GM12878 (cell line): ENCODE measurements at regions not wholly inside any gene's neighbourhood (a gene's known extent, or its start where the extent isn't known, plus 50 kb on each side); places are given as distances from the start of the nearest gene placed in this dataset.

Experiments
- ATAC-seq: fragments of 200-7000 bp; cut with Tn5 transposase; 3 replicates; pipeline ENCODE4 v1.9.1; 2020; ENCODE audit warnings: mild to moderate bottlenecking, moderate library complexity
- BruUV-seq: library from RNA; stranded (reverse); fragments of 400-500 nt; replicated peaks from 2 replicates; lab custom pipeline; 2021; lab: Mats Ljungman, UMichigan
- CTCF ChIA-PET: fragments of 300-600 bp; sonication (Branson Sonifier 250); formaldehyde crosslinking; extraction: SDS; loops from one replicate; lab custom pipeline; 2021; ENCODE audit warnings: inconsistent platforms; lab: Yijun Ruan, JAX
- POLR2A ChIA-PET: fragments of 350-600 bp; formaldehyde crosslinking; extraction: SDS; loops from one replicate; lab custom pipeline; 2021; ENCODE audit warnings: inconsistent platforms; lab: Charles Lee
- RAD21 ChIA-PET: fragments of 300-600 bp; sonication (Branson Sonifier 250); formaldehyde crosslinking; loops from one replicate; lab custom pipeline; 2023; ENCODE audit warnings: antibody characterized with exemption; ENCODE audit not compliant: unreplicated experiment; lab: Charles Lee
- SMC1A ChIA-PET: fragments of 300-600 bp; sonication (Branson Sonifier 250); formaldehyde crosslinking; loops from one replicate; lab custom pipeline; 2023; ENCODE audit not compliant: unreplicated experiment, uncharacterized antibody; lab: Charles Lee
- DNase-seq: peaks from one replicate; pipeline ENCODE4 v3.0.0-alpha.2; 2011; ENCODE audit warnings: low read depth, low spot score
- FAIRE-seq: peaks from 3 replicates; lab custom pipeline; 2011; peaks lifted over from hg19 to GRCh38; lab: Jason Lieb, UNC
- H2AFZ ChIP-seq: 2 replicates; pipeline ENCODE4 v1.6.0; 2011; ENCODE audit warnings: low read depth, low read length, control low read depth; ENCODE audit not compliant: control insufficient read depth
- H3K27ac ChIP-seq: 2 replicates; pipeline ENCODE4 v1.5.1; 2011; ENCODE audit warnings: control low read depth; ENCODE audit not compliant: control insufficient read depth, insufficient read depth
- H3K27me3 ChIP-seq, 2 experiments: replicated peaks in 1 of 2; 2 replicates each; pipeline versions ENCODE4 v1.6.0 to v1.6.1; 2011; ENCODE audit warnings: low read length in 1 of 2; ENCODE audit not compliant: control insufficient read depth in 2 of 2, insufficient read depth in 2 of 2
- H3K36me3 ChIP-seq, 2 experiments: 2 replicates each; pipeline ENCODE4 v1.5.1; 2011; ENCODE audit warnings: low read length in 1 of 2; ENCODE audit not compliant: control insufficient read depth in 2 of 2, insufficient read depth in 2 of 2
- H3K4me1 ChIP-seq: 2 replicates; pipeline ENCODE4 v1.6.1; 2011; ENCODE audit warnings: mild to moderate bottlenecking, low read length, moderate library complexity, mixed read lengths; ENCODE audit not compliant: control insufficient read depth, insufficient read depth
- H3K4me2 ChIP-seq: 2 replicates; pipeline ENCODE4 v1.6.0; 2011; ENCODE audit warnings: control low read depth; ENCODE audit not compliant: control insufficient read depth, insufficient read depth
- H3K4me3 ChIP-seq: fragments of 200-600 bp; sonication (generic); 2 replicates; pipeline ENCODE4 v1.5.1; 2016
- H3K79me2 ChIP-seq: 2 replicates; pipeline ENCODE4 v1.6.0; 2011; ENCODE audit warnings: low read length; ENCODE audit not compliant: control insufficient read depth, insufficient read depth
- H3K9ac ChIP-seq: 2 replicates; pipeline ENCODE4 v1.8.0; 2011; ENCODE audit warnings: low read length, control low read depth, mixed read lengths; ENCODE audit not compliant: control insufficient read depth, insufficient read depth
- H3K9me3 ChIP-seq: replicated peaks from 3 replicates; pipeline ENCODE4 v1.5.1; 2011; ENCODE audit warnings: mild to moderate bottlenecking, low read length; ENCODE audit not compliant: control insufficient read depth, insufficient read depth
- H4K20me1 ChIP-seq: 2 replicates; pipeline ENCODE4 v1.6.0; 2011; ENCODE audit not compliant: control insufficient read depth, insufficient read depth
- BCL11A ChIP-seq: IDR thresholded peaks from 2 replicates; pipeline ENCODE4 v1.6.1; 2011; ENCODE audit warnings: low read depth, low read length
- CBX5 ChIP-seq: sonication (generic); IDR thresholded peaks from 2 replicates; pipeline ENCODE4 v1.6.1; 2016; ENCODE audit warnings: low read depth, moderate library complexity, mild to moderate bottlenecking, inconsistent platforms
- NRF1 ChIP-seq: conservative IDR thresholded peaks from 2 replicates; pipeline ENCODE4 v1.6.1; 2011; ENCODE audit warnings: mild to moderate bottlenecking, low read depth, low read length, improper control_type of control experiment
- SUPT20H ChIP-seq: IDR thresholded peaks from 2 replicates; pipeline ENCODE4 v1.6.1; 2011; ENCODE audit warnings: low read depth, mild to moderate bottlenecking, low read length, moderate library complexity, borderline replicate concordance; ENCODE audit not compliant: control insufficient read depth
- in situ Hi-C: fragments of 300-500 bp; cut with MboI; formaldehyde crosslinking; loops from 9 replicates; pipeline ENCODE4 v1.14.3; 2018; ENCODE audit warnings: mixed read lengths
- intact Hi-C: fragments of 100-400 bp; cut with micrococcal nuclease; formaldehyde crosslinking; loops from one replicate; pipeline ENCODE4 v1.14.2; 2022; ENCODE audit not compliant: unreplicated experiment
- TF ChIP-seq, protein P1 (sequence below): fragments of 450-650 bp; IDR thresholded peaks from 2 replicates; pipeline ENCODE4 v1.6.1; 2017; ENCODE audit warnings: antibody characterized with exemption, mild to moderate bottlenecking, moderate library complexity
- TF ChIP-seq, protein P2 (sequence below): fragments of 450-650 bp; IDR thresholded peaks from 2 replicates; pipeline ENCODE4 v1.6.1; 2016; ENCODE audit warnings: mild to moderate bottlenecking

DNA sequence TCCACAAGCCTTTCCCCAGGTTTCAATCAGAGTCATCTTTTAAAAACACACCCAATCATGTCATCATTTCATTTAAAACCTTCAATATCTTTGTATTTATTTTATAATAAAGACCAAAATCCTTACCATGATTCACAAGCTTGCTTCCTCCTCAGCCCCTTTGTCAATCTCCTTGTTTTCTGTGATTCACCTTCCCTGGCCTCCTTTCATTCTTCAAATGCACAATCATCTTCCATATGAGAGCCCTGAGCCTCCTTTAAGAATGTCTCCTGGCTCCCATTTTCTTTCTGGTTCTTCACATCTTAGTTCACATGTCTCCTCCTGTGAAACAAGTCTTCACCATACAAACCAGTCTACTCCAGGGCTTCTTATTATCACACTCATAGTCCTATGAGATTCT is 904.0 kb downstream of the SORCS3 start:
- Histone ChIP-seq H3K4me3 (no peak overlapping the region), H3K27me3 (no peaks in the 10 kb centered on the region), H3K79me2 (no peaks in the 10 kb centered on the region), H3K9me3 (no peaks in the 10 kb centered on the region), H2AFZ (no peak overlapping the region), H3K4me1 (no peaks in the 10 kb centered on the region), H3K9ac (no peak overlapping the region), H4K20me1 (no peaks in the 10 kb centered on the region), H3K27ac (no peak overlapping the region), H3K36me3 (no peaks in the 10 kb centered on the region), H3K4me2 (no peak overlapping the region)
- ChIA-PET POLR2A (no interaction called here), CTCF (no interaction called here), RAD21 (no interaction called here), SMC1A (no interaction called here)
- FAIRE-seq (no peak), ATAC-seq (no peak), DNase-seq (no peak)
- TF ChIP-seq NRF1: no peak
- TF ChIP-seq, protein P1, sequence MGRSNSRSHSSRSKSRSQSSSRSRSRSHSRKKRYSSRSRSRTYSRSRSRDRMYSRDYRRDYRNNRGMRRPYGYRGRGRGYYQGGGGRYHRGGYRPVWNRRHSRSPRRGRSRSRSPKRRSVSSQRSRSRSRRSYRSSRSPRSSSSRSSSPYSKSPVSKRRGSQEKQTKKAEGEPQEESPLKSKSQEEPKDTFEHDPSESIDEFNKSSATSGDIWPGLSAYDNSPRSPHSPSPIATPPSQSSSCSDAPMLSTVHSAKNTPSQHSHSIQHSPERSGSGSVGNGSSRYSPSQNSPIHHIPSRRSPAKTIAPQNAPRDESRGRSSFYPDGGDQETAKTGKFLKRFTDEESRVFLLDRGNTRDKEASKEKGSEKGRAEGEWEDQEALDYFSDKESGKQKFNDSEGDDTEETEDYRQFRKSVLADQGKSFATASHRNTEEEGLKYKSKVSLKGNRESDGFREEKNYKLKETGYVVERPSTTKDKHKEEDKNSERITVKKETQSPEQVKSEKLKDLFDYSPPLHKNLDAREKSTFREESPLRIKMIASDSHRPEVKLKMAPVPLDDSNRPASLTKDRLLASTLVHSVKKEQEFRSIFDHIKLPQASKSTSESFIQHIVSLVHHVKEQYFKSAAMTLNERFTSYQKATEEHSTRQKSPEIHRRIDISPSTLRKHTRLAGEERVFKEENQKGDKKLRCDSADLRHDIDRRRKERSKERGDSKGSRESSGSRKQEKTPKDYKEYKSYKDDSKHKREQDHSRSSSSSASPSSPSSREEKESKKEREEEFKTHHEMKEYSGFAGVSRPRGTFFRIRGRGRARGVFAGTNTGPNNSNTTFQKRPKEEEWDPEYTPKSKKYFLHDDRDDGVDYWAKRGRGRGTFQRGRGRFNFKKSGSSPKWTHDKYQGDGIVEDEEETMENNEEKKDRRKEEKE: no peak
- TF ChIP-seq BCL11A: no peak
- TF ChIP-seq SUPT20H: no peak
- no peak for TF ChIP-seq CBX5
- TF ChIP-seq, protein P2, sequence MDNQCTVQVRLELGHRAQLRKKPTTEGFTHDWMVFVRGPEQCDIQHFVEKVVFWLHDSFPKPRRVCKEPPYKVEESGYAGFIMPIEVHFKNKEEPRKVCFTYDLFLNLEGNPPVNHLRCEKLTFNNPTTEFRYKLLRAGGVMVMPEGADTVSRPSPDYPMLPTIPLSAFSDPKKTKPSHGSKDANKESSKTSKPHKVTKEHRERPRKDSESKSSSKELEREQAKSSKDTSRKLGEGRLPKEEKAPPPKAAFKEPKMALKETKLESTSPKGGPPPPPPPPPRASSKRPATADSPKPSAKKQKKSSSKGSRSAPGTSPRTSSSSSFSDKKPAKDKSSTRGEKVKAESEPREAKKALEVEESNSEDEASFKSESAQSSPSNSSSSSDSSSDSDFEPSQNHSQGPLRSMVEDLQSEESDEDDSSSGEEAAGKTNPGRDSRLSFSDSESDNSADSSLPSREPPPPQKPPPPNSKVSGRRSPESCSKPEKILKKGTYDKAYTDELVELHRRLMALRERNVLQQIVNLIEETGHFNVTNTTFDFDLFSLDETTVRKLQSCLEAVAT: no peak
- BruUV-seq: no TSS peak
- intact Hi-C loops: no loop called here
- in situ Hi-C loops: no loop called here
